Keratinocyte (primary cell): ENCODE measurements at regions not wholly inside any gene's neighbourhood (a gene's known extent, or its start where the extent isn't known, plus 50 kb on each side); places are given as distances from the start of the nearest gene placed in this dataset.

Experiments used
- DNase-seq: peaks from one replicate; pipeline ENCODE4 v3.0.0-alpha.2; 2011; ENCODE audit warnings: low read depth, missing footprints, low spot score
- FAIRE-seq: peaks from 2 replicates; lab custom pipeline; 2011; peaks lifted over from hg19 to GRCh38; lab: Jason Lieb, UNC
- H2AFZ ChIP-seq: 2 replicates; pipeline ENCODE4 v1.6.0; 2012; ENCODE audit warnings: low read length, control low read depth, inconsistent platforms; ENCODE audit not compliant: control insufficient read depth
- H3K27ac ChIP-seq: 2 replicates; pipeline ENCODE4 v1.5.1; 2011; ENCODE audit warnings: low read length; ENCODE audit not compliant: control insufficient read depth, insufficient read depth
- H3K27me3 ChIP-seq: 3 replicates; pipeline ENCODE4 v1.6.0; 2011; ENCODE audit warnings: low read length; ENCODE audit not compliant: control insufficient read depth, insufficient read depth; ENCODE audit errors: extremely low read depth
- H3K36me3 ChIP-seq, 2 experiments: 2 replicates in 1 of 2; 3 replicates in 1 of 2; pipeline ENCODE4 v1.5.1; 2011; ENCODE audit warnings: low read length in 2 of 2, mild to moderate bottlenecking in 1 of 2; ENCODE audit not compliant: control insufficient read depth in 2 of 2, insufficient read depth in 2 of 2; ENCODE audit errors: extremely low read depth in 1 of 2
- H3K4me1 ChIP-seq: 3 replicates; pipeline ENCODE4 v1.5.1; 2011; ENCODE audit warnings: low read length; ENCODE audit not compliant: control insufficient read depth, insufficient read depth; ENCODE audit errors: extremely low read depth
- H3K4me2 ChIP-seq: 3 replicates; pipeline ENCODE4 v1.6.0; 2011; ENCODE audit warnings: low read depth, low read length; ENCODE audit not compliant: control insufficient read depth, insufficient read depth; ENCODE audit errors: extremely low read depth
- H3K4me3 ChIP-seq, 3 experiments: fragments of 200-600 bp in 1 of 3; sonication (generic) in 1 of 3; 2 replicates in 2 of 3; 3 replicates in 1 of 3; pipeline ENCODE4 v1.5.1; 2011 to 2016; ENCODE audit warnings: low read length in 3 of 3, mild to moderate bottlenecking in 3 of 3, control low read depth in 2 of 3, inconsistent platforms in 1 of 3, low read depth in 1 of 3, mixed read lengths in 1 of 3, mixed run types in 1 of 3, moderate library complexity in 1 of 3; ENCODE audit not compliant: control insufficient read depth in 2 of 3, insufficient read depth in 2 of 3; ENCODE audit errors: extremely low read depth in 1 of 3
- H3K79me2 ChIP-seq: 2 replicates; pipeline ENCODE4 v1.6.0; 2012; ENCODE audit warnings: low read length; ENCODE audit not compliant: control insufficient read depth, insufficient read depth
- H3K9ac ChIP-seq: 3 replicates; pipeline ENCODE4 v1.6.0; 2011; ENCODE audit warnings: low read length; ENCODE audit not compliant: control insufficient read depth, insufficient read depth; ENCODE audit errors: extremely low read depth
- H3K9me1 ChIP-seq: 3 replicates; pipeline ENCODE4 v1.6.0; 2011; ENCODE audit warnings: low read length; ENCODE audit not compliant: control insufficient read depth, insufficient read depth; ENCODE audit errors: extremely low read depth
- H3K9me3 ChIP-seq: 2 replicates; pipeline ENCODE4 v1.5.1; 2012; ENCODE audit warnings: low read depth, low read length; ENCODE audit not compliant: control insufficient read depth
- H4K20me1 ChIP-seq: 3 replicates; pipeline ENCODE4 v1.6.0; 2011; ENCODE audit warnings: low read length; ENCODE audit not compliant: control insufficient read depth, insufficient read depth; ENCODE audit errors: extremely low read depth
- CTCF ChIP-seq, 3 experiments: IDR thresholded peaks in 1 of 3; conservative IDR thresholded peaks in 1 of 3; optimal IDR thresholded peaks in 1 of 3; 2 replicates in 2 of 3; 3 replicates in 1 of 3; pipeline versions ENCODE3 to v1.5.1; 2011; ENCODE audit warnings: low read length in 3 of 3, mild to moderate bottlenecking in 3 of 3, moderate library complexity in 2 of 3, control low read depth in 1 of 3, inconsistent platforms in 1 of 3; ENCODE audit not compliant: insufficient read depth in 2 of 3; ENCODE audit errors: extremely low read depth in 1 of 3
- EZH2 ChIP-seq: IDR thresholded peaks from one replicate; pipeline ENCODE4 v1.6.1; 2012; ENCODE audit warnings: inconsistent platforms, mild to moderate bottlenecking, low read length, moderate library complexity
- dilution Hi-C: fragments of 300-500 bp; cut with MboI; formaldehyde crosslinking; loops from one replicate; pipeline ENCODE4 v1.7.0; 2020; ENCODE audit warnings: low sequenced_read_pairs; ENCODE audit not compliant: extremely low pct_ligation_motif_present

- H2AFZ ChIP-seq, result no peak overlapping the region
- H3K4me3 ChIP-seq, result no peak overlapping the region
- dilution Hi-C loops, result no loop called here
- FAIRE-seq (no peak), DNase-seq (no peak)
- no peak for TF ChIP-seq CTCF (optimal IDR thresholded peaks at IDR 0.05 in 1 of 3, IDR thresholded peaks at IDR 0.05 in 1 of 3, conservative IDR thresholded peaks at IDR 0.05 in 1 of 3; ENCODE audit: extremely low read depth in 1 of 3, insufficient read depth in 2 of 3, low read length in 3 of 3)
- TF ChIP-seq EZH2, result no peak
- no peaks in the 10 kb centered on the region for H3K27me3 ChIP-seq
- H3K79me2 ChIP-seq, result no peaks in the 10 kb centered on the region
- H3K4me2 ChIP-seq, result no peak overlapping the region
- no peaks in the 10 kb centered on the region for H3K9me3 ChIP-seq
- no peaks in the 10 kb centered on the region for H3K36me3 ChIP-seq
- H3K4me1 ChIP-seq, result peaks cover under 1% of the 10 kb centered on the region
- no peak overlapping the region for H3K9ac ChIP-seq
- no peak overlapping the region for H3K27ac ChIP-seq
- H3K9me1 ChIP-seq, result no peaks in the 10 kb centered on the region
- H4K20me1 ChIP-seq, result no peaks in the 10 kb centered on the region
Measured at GRCh38 chr6:105568142-105568541, 165.3 kb upstream of the PREP start.

GRCh38 chr6:105567140-105567539 is 164.3 kb upstream of the PREP start:
- Histone ChIP-seq H3K36me3 (no peaks in the 10 kb centered on the region), H3K9me1 (no peaks in the 10 kb centered on the region), H3K4me3 (no peak overlapping the region), H3K4me1 (no peaks in the 10 kb centered on the region), H3K9ac (no peak overlapping the region), H4K20me1 (no peaks in the 10 kb centered on the region), H3K9me3 (no peaks in the 10 kb centered on the region), H3K27ac (no peak overlapping the region), H3K79me2 (no peaks in the 10 kb centered on the region), H2AFZ (no peak overlapping the region), H3K27me3 (no peaks in the 10 kb centered on the region), H3K4me2 (no peak overlapping the region)
- DNase-seq (no peak), FAIRE-seq (no peak)
- dilution Hi-C loops, result no loop called here
- no peak for TF ChIP-seq CTCF (optimal IDR thresholded peaks at IDR 0.05 in 1 of 3, IDR thresholded peaks at IDR 0.05 in 1 of 3, conservative IDR thresholded peaks at IDR 0.05 in 1 of 3; ENCODE audit: extremely low read depth in 1 of 3, insufficient read depth in 2 of 3, low read length in 3 of 3)
- TF ChIP-seq EZH2, result no peak
